ENCODE measurements at regions not wholly inside any gene's neighbourhood (a gene's known extent, or its start where the extent isn't known, plus 50 kb on each side); places are given as distances from the start of the nearest gene placed in this dataset.

DNA sequence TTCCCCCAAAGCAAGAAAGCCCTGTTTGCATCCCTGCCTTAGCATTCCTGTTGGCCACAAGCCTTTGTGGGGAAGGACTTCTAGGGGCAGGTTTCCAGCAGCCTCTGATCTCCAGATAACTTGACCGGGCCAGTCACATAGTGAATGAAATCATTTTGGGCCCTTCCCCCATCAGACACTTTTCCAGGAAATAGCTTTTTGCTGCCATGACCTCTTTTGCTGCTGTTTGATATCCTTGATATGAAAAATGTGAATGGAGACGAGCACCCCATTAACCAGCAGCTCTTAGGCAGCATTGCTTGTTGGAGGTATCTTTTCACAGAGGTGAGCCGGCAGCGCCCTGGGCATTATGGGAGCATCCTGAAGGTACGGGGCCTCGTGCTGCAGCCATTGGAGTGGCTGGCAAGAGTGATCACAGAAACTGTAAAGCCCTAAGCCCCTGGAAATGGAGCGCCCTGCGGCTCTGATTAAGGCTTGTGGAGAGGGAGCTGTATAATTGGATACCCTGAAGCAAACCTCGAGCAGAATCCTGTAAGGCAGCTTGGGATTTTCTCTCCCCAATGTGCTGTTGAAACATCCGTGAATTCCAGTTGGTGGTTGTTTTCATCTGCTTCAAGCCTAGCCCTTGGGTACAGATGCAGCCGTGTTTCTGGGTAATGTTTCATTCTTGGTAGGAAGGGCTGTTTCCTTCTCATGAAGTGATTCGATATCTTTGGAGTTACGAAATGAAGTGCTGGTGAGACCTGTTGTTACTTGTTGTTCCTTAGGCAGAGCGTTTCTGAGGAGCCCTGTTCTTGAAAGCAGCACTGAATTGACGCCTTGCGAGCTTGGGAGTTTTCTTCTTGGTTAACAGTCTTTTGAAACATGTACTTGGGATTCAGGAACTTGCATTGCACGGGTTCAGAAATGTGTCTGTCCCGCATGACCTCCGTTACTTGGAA lies 179.0 kb downstream of the PTEN start:
- no peak overlapping the region for H3K4me3 ChIP-seq (ENCODE audit: low read depth, low read length)
- TF ChIP-seq, protein P1, sequence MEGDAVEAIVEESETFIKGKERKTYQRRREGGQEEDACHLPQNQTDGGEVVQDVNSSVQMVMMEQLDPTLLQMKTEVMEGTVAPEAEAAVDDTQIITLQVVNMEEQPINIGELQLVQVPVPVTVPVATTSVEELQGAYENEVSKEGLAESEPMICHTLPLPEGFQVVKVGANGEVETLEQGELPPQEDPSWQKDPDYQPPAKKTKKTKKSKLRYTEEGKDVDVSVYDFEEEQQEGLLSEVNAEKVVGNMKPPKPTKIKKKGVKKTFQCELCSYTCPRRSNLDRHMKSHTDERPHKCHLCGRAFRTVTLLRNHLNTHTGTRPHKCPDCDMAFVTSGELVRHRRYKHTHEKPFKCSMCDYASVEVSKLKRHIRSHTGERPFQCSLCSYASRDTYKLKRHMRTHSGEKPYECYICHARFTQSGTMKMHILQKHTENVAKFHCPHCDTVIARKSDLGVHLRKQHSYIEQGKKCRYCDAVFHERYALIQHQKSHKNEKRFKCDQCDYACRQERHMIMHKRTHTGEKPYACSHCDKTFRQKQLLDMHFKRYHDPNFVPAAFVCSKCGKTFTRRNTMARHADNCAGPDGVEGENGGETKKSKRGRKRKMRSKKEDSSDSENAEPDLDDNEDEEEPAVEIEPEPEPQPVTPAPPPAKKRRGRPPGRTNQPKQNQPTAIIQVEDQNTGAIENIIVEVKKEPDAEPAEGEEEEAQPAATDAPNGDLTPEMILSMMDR (IDR thresholded peaks at IDR 0.05; ENCODE audit: control insufficient read depth, extremely low read depth, insufficient read depth), result no peak
- DNase-seq (ENCODE audit: low read depth), result no peak

DNA sequence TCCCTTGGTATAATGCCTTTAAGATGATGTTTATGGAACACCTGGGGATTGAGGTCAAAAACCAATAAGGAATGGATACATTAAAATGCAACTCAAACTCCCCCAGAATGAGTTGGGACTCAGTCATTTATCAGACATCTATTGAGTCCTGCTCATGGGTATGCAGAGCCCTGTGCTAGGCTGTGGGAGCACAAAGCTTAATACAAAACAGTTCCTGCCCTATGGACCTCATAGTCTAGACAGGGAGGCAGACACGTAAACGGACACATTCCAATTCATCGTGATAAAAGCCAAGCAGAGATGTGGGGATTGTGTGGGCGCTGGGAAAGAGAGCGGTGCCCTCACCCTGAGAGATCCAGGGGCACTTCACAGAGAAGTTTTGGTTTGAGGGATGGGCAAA lies 181.7 kb downstream of the PTEN start:
- H3K4me3 ChIP-seq (ENCODE audit: low read depth, low read length), result no peak overlapping the region
- TF ChIP-seq, protein P1 (IDR thresholded peaks at IDR 0.05; ENCODE audit: control insufficient read depth, extremely low read depth, insufficient read depth), result no peak
- no peak for DNase-seq (ENCODE audit: low read depth)

DNA sequence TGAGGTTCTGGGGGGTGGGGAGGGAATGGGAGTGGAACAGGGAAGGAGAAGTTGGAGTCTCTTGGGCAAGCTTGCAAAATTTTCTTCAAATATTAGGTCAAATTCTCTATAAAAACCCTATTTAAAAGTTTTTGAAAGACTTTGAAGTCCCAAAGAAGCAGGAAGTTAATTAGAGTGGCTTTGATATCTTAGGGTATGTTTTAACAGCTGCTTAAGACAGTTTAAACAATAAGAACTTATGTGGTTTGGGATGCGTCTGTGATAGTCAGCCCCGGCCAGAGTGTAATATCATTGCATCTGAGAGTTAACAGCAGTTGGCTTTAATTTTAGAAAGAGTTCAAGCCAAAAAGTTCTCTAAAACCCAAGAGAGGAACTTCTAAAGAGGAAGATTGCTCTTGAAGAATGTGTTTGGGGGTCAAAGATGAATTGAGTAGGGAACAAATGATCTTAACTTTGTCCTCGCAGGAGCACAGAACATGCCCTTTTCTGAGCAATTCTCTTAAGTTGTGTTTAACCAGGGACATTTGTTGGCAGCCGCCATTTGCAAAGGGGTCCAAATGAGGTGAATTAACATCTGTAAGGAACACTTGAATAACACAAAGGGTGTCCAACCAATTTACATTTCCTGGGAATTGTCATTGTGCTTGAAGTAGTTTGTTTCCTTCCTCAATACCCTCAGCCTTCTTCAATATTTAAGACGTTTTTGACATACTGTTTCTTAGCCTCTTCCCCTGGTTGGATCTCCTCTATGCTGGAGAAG lies 182.4 kb downstream of the PTEN start:
- TF ChIP-seq, protein P1 (IDR thresholded peaks at IDR 0.05; ENCODE audit: control insufficient read depth, extremely low read depth, insufficient read depth), result no peak
- no peak for DNase-seq (ENCODE audit: low read depth)
- H3K4me3 ChIP-seq (ENCODE audit: low read depth, low read length), result no peak overlapping the region

DNA sequence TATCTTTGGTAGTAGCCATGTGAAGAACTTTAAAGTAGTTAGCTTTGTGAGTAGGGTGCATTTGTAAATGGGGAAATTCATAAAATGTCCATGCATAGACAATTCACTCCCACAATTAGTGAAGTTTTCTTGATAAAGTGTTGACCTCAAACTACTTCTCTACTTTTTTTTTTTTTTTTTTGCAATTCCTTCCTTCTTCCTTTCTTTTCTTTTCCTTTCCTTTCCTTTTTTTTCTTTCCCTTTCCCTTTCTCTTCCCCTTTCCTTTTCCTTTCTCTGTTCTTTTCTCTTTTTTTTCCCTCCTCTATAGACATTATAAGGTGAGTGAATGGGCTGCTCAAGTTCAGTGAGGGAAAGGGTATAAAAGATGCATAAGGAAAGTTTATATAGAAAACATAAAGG lies 184.2 kb downstream of the PTEN start:
- TF ChIP-seq, protein P1 (IDR thresholded peaks at IDR 0.05; ENCODE audit: control insufficient read depth, extremely low read depth, insufficient read depth), result no peak
- H3K4me3 ChIP-seq (ENCODE audit: low read depth, low read length), result no peak overlapping the region
- DNase-seq (ENCODE audit: low read depth), result no peak

DNA sequence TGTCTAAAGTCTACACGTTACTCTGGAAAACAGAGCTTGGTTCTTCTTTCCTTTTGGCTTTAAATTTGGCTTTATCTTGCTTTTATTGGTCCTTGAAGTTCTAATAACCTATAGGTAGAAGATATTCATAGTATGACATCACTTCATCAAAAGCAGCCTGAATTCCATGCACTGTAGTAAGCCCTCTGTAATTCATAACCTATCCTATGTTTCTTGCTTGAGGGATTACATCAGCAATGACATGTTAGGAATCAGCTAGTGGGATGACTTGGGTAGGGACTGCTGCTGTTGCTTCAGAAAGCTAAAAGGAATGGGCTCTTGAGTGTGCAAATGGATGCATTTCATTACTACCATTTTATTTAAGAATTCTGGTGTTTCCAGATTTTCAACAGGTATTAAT lies 184.9 kb downstream of the PTEN start:
- TF ChIP-seq, protein P1 (IDR thresholded peaks at IDR 0.05; ENCODE audit: control insufficient read depth, extremely low read depth, insufficient read depth), result no peak
- no peak for DNase-seq (ENCODE audit: low read depth)

DNA sequence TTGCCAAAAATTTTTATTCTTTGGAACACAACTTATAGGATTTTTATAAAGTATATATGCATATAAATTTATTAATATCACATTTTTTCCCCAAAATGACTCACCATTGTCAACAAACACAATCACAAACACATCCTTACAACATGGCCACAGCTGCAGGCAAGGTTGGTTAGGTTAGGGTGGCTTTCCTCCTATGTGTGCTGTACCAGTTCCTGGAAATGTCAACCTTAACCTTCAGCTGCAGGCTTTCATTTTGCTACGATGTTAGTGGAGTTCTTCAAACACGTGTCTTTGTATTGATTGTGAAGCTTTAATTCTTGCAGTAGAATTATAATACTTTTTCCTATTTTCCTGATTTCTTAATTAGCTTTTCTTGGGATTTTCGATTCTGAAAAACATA lies 185.8 kb downstream of the PTEN start:
- no peak for DNase-seq (ENCODE audit: low read depth)
- H3K4me3 ChIP-seq (ENCODE audit: low read depth, low read length), result no peak overlapping the region
- TF ChIP-seq, protein P1 (IDR thresholded peaks at IDR 0.05; ENCODE audit: control insufficient read depth, extremely low read depth, insufficient read depth), result no peak

More for the DNA sequence above, 184.9 kb downstream of the PTEN start:
- no peak overlapping the region for H3K4me3 ChIP-seq (ENCODE audit: low read depth, low read length)

Measured in LNCaP clone FGC (cell line).